COLO668 (cell line): ENCODE measurements at regions not wholly inside any gene's neighbourhood (a gene's known extent, or its start where the extent isn't known, plus 50 kb on each side); places are given as distances from the start of the nearest gene placed in this dataset.
"Not testable (repeated sequence)": the region's sequence is repeated elsewhere in the genome, so short reads cannot be mapped to it uniquely, and the experiment has no call there.

Experiments
- DNase-seq: peaks from one replicate; lab custom pipeline; 2025; ENCODE audit not compliant: unreplicated experiment; lab: John Stamatoyannopoulos, UW

GRCh38 chr4:15333692-15334633 lies 93.9 kb upstream of the C1QTNF7 start:
- no peak for DNase-seq

GRCh38 chr4:15336410-15337167 lies 91.2 kb upstream of the C1QTNF7 start:
- no peak for DNase-seq

GRCh38 chr4:15337168-15337657 lies 90.6 kb upstream of the C1QTNF7 start:
- DNase-seq, result not testable (repeated sequence)

- no peak for DNase-seq
These were observed 88.1 kb upstream of the C1QTNF7 start for GRCh38 chr4:15339737-15340136.

- DNase-seq, result no peak
These were observed 87.5 kb upstream of the C1QTNF7 start for GRCh38 chr4:15340332-15340731.

GRCh38 chr4:15340902-15341732 lies 86.7 kb upstream of the C1QTNF7 start:
- no peak for DNase-seq

GRCh38 chr4:15341733-15342300 lies 86.0 kb upstream of the C1QTNF7 start:
- DNase-seq, result no peak

- no peak for DNase-seq
These were observed 84.8 kb upstream of the C1QTNF7 start for GRCh38 chr4:15343000-15343399.

- no peak for DNase-seq
These were observed 84.3 kb upstream of the C1QTNF7 start for GRCh38 chr4:15343581-15343980.

GRCh38 chr4:15344041-15344440 lies 83.8 kb upstream of the C1QTNF7 start:
- no peak for DNase-seq

- DNase-seq, result no peak
These were observed 82.7 kb upstream of the C1QTNF7 start for GRCh38 chr4:15345134-15345533.

GRCh38 chr4:15348236-15348635 lies 79.6 kb upstream of the C1QTNF7 start:
- no peak for DNase-seq

GRCh38 chr4:15348695-15349094 lies 79.1 kb upstream of the C1QTNF7 start:
- no peak for DNase-seq

- no peak for DNase-seq
These were observed 78.3 kb upstream of the C1QTNF7 start for GRCh38 chr4:15349531-15349935.

GRCh38 chr4:15349965-15350364 lies 77.9 kb upstream of the C1QTNF7 start:
- no peak for DNase-seq

- DNase-seq, result no peak
These were observed 75.3 kb upstream of the C1QTNF7 start for GRCh38 chr4:15352524-15352923.

GRCh38 chr4:15353207-15353606 lies 74.6 kb upstream of the C1QTNF7 start:
- no peak for DNase-seq

GRCh38 chr4:15354371-15355297 lies 73.2 kb upstream of the C1QTNF7 start:
- no peak for DNase-seq

GRCh38 chr4:15361529-15361928 lies 66.3 kb upstream of the C1QTNF7 start:
- no peak for DNase-seq

GRCh38 chr4:15362541-15362940 lies 65.3 kb upstream of the C1QTNF7 start:
- DNase-seq, result no peak
